Transverse colon (tissue), 4 donors: ENCODE measurements at regions not wholly inside any gene's neighbourhood (a gene's known extent, or its start where the extent isn't known, plus 50 kb on each side); places are given as distances from the start of the nearest gene placed in this dataset.

Experiments
- DNase-seq: peaks from one replicate; pipeline ENCODE4 v3.0.0-alpha.2; 2019
- H3K27ac ChIP-seq, 4 donors: fragments of 200-600 bp; sonication (generic); 2 replicates each; pipeline ENCODE4 v1.5.1; 2016 to 2018; ENCODE audit warnings: inconsistent platforms in 4 of 4
- H3K27me3 ChIP-seq: fragments of 200-600 bp; sonication (generic); 2 replicates; pipeline ENCODE4 v1.5.1; 2017; ENCODE audit warnings: inconsistent platforms
- H3K36me3 ChIP-seq, 4 donors: fragments of 200-600 bp; sonication (generic); 2 replicates each; pipeline ENCODE4 v1.5.1; 2017 to 2019; ENCODE audit warnings: inconsistent platforms in 4 of 4
- H3K4me1 ChIP-seq, 4 donors: fragments of 200-600 bp; sonication (generic); 2 replicates each; pipeline ENCODE4 v1.5.1; 2017 to 2020; ENCODE audit warnings: inconsistent platforms in 4 of 4
- H3K4me3 ChIP-seq, 4 donors: fragments of 200-600 bp; sonication (generic); 1 replicate in 1 of 4; 2 replicates in 3 of 4; pipeline versions ENCODE4 v1.5.1 to v1.6.1; 2017 to 2019; ENCODE audit warnings: inconsistent platforms in 4 of 4
- H3K9me3 ChIP-seq, 2 donors: fragments of 200-600 bp; sonication (generic); 2 replicates each; pipeline ENCODE4 v1.5.1; 2017 to 2019; ENCODE audit warnings: inconsistent platforms in 2 of 2
- EP300 ChIP-seq: sonication (generic); formaldehyde crosslinking; IDR thresholded peaks from one replicate; pipeline ENCODE4 v1.6.1; 2017; ENCODE audit warnings: antibody characterized with exemption, low read depth
- POLR2A ChIP-seq: fragments of 450-650 bp; IDR thresholded peaks from one replicate; pipeline ENCODE4 v1.6.1; 2016; ENCODE audit warnings: antibody characterized with exemption, mild to moderate bottlenecking, moderate library complexity
- POLR2AphosphoS5 ChIP-seq, 3 donors: sonication (generic); formaldehyde crosslinking; IDR thresholded peaks; one replicate each; pipeline ENCODE4 v1.6.1; 2016; ENCODE audit warnings: antibody characterized with exemption in 3 of 3
- WGBS, 2 donors: methylation state at CpG; one replicate each; pipeline ENCODE4 v1.1.5; 2018; ENCODE audit warnings: low coverage in 1 of 2; 5-methylcytosine and 5-hydroxymethylcytosine counted together
- in situ Hi-C, 4 donors: fragments of 200-750 bp; cut with MboI; loops; one replicate each; pipeline versions ENCODE4 v1.15.0 to v1.15.1; 2017; ENCODE audit warnings: low sequenced_read_pairs in 3 of 4, low pct_ligation_motif_present in 1 of 4, low pct_unique_long_range_greater_than_20kb in 1 of 4
- intact Hi-C: fragments of 100-400 bp; cut with DNase I; formaldehyde crosslinking; loops from one replicate; pipeline ENCODE4 v1.15.1; 2023; ENCODE audit warnings: low total_unique reads
- TF ChIP-seq, protein P1 (sequence below), 5 experiments: fragments of 200-600 bp in 3 of 5; fragments of 450-650 bp in 2 of 5; sonication (generic) in 3 of 5; IDR thresholded peaks; 1 replicate in 2 of 5; 2 replicates in 3 of 5; pipeline ENCODE4 v1.5.1; 2016 to 2017; ENCODE audit warnings: antibody characterized with exemption in 5 of 5, inconsistent platforms in 3 of 5, mild to moderate bottlenecking in 2 of 5, moderate library complexity in 1 of 5

DNA sequence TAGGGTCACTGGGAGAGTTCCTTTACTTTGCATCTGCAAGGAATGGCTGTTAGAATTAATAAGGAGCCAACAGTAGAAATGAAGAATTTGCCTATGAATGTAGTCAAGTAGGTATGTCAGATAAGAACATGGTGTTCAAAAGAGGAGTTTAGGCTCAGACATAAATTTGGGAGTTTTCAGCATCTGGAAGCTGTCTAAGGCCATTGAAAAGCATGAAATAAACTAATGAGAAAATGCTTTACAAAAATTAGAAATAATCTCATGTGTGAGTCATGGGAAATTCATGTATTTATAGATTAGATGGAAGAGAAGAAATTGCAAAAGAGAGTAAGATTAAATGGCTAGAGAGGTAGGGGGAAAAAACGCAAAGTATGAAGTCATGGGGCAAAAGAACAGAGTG is 201.9 kb downstream of the DIPK2A start:
- TF ChIP-seq, protein P1, sequence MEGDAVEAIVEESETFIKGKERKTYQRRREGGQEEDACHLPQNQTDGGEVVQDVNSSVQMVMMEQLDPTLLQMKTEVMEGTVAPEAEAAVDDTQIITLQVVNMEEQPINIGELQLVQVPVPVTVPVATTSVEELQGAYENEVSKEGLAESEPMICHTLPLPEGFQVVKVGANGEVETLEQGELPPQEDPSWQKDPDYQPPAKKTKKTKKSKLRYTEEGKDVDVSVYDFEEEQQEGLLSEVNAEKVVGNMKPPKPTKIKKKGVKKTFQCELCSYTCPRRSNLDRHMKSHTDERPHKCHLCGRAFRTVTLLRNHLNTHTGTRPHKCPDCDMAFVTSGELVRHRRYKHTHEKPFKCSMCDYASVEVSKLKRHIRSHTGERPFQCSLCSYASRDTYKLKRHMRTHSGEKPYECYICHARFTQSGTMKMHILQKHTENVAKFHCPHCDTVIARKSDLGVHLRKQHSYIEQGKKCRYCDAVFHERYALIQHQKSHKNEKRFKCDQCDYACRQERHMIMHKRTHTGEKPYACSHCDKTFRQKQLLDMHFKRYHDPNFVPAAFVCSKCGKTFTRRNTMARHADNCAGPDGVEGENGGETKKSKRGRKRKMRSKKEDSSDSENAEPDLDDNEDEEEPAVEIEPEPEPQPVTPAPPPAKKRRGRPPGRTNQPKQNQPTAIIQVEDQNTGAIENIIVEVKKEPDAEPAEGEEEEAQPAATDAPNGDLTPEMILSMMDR (IDR thresholded peaks at IDR 0.05) = no peak
- TF ChIP-seq EP300 = no peak
- TF ChIP-seq POLR2AphosphoS5 (IDR thresholded peaks at IDR 0.05) = no peak
- TF ChIP-seq POLR2A = no peak
- Histone ChIP-seq H3K4me1 (no peaks in the 10 kb centered on the region), H3K4me3 (no peak overlapping the region), H3K27me3 (no peaks in the 10 kb centered on the region), H3K9me3 (no peaks in the 10 kb centered on the region), H3K27ac (no peak overlapping the region), H3K36me3 (no peaks in the 10 kb centered on the region)
- in situ Hi-C loops = no loop called here
- intact Hi-C loops = no loop called here
- DNase-seq = no peak
- 83 to 100% methylated on average over 1 of the region's 1 CpG for WGBS, 2 donors

DNA sequence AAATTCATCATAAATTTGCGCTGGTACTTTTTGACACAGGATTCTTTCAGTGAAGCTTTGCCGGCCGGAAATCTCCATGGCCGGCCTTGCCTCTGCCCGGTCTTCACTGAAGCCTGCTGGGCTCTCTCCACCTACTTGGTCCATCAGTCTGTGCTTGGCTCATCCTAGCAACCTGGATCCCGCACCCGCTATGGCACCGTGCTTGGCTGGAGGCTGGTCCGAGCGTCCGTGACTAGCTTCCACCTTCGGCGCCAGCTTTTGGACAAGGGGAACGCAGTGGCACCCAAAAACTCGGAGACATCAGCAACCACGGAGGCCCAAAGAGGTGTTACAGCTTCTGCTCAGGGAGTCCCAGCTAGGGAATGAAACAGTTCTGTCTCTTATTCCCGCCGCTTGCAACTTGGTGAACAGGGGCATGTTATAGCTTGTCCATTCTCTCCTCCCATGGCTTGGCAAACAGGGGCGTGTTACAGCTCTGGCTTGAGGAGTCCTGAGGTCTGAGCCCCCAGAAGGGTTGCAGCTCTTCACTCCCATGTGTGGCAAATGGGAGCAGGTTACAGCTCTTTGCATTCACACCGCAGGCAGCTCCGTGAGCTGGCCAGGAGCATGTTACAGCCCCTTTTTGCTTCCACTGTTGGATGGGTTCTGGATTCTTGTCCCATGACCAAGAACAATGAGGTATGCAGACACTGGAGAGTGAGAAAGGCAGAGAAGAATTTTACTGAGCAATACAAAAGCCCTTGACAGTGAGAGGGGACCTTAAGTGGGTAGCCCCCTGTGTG is 204.2 kb downstream of the DIPK2A start:
- Histone ChIP-seq H3K4me3 (no peak overlapping the region), H3K9me3 (no peaks in the 10 kb centered on the region), H3K27ac (no peak overlapping the region), H3K4me1 (no peaks in the 10 kb centered on the region), H3K36me3 (no peaks in the 10 kb centered on the region), H3K27me3 (no peaks in the 10 kb centered on the region)
- TF ChIP-seq, protein P1 (IDR thresholded peaks at IDR 0.05) = no peak
- TF ChIP-seq POLR2A (no peak), POLR2AphosphoS5 (IDR thresholded peaks at IDR 0.05) (no peak), EP300 (no peak)
- DNase-seq = no peak
- in situ Hi-C loops = no loop called here
- WGBS, 2 donors = 96 to 97% methylated on average over 5 to 21 of the region's 21 CpGs
- intact Hi-C loops = no loop called here

DNA sequence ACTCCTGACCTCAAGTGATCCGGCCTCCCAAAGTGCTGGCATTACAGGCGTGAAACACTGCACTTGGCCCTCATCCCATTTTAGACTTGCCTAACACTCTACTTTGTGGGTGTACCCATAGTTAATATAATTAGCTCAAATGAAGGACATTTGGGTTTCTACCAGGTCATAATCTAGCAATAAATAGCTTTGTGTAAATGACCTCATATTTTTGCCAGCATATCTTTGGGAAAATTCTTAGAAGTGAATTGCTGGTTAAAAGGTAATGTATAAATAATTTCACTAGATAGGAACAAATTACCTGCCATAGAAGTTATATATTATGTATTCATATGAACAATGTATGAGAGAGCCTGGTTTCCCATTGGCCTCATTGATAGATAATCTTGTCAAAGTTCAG is 206.0 kb downstream of the DIPK2A start:
- in situ Hi-C loops = no loop called here

DNA sequence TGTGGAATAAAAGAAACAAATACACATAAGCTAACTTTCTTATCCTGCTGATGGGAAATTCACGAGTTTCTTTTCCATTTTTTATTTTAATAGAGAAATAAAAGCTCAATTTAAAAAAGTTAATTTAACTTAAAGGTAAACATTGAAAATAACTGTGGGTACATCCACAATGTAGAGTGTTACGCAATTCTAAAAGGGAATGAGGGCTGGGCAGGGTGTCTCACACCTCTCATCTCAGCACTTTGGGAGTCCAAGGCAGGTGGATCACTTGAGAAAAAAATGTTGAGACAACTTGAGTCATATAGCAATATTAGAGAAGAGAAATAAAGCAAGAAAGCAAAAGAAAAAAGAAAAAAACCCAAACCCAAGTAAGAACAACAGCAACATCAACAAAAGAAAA is 207.0 kb downstream of the DIPK2A start:
- Histone ChIP-seq H3K27me3 (no peaks in the 10 kb centered on the region), H3K4me1 (no peaks in the 10 kb centered on the region), H3K9me3 (no peaks in the 10 kb centered on the region), H3K36me3 (no peaks in the 10 kb centered on the region), H3K27ac (no peak overlapping the region), H3K4me3 (no peak overlapping the region)
- intact Hi-C loops = no loop called here
- in situ Hi-C loops = no loop called here
- WGBS, 2 donors = 78 to 80% methylated on average over 2 of the region's 2 CpGs
- TF ChIP-seq POLR2A = no peak
- TF ChIP-seq POLR2AphosphoS5 (IDR thresholded peaks at IDR 0.05) = no peak
- TF ChIP-seq, protein P1 (IDR thresholded peaks at IDR 0.05) = no peak
- no peak for TF ChIP-seq EP300
- no peak for DNase-seq

More for the DNA sequence above, 206.0 kb downstream of the DIPK2A start:
- no peak for TF ChIP-seq POLR2A
- TF ChIP-seq, protein P1 (IDR thresholded peaks at IDR 0.05) = no peak
- TF ChIP-seq EP300 = no peak
- no peak for TF ChIP-seq POLR2AphosphoS5 (IDR thresholded peaks at IDR 0.05)
- Histone ChIP-seq H3K9me3 (no peaks in the 10 kb centered on the region), H3K4me3 (no peak overlapping the region), H3K27ac (no peak overlapping the region), H3K4me1 (no peaks in the 10 kb centered on the region), H3K36me3 (no peaks in the 10 kb centered on the region), H3K27me3 (no peaks in the 10 kb centered on the region)
- 93 to 100% methylated on average over 1 to 2 of the region's 2 CpGs for WGBS, 2 donors
- intact Hi-C loops = no loop called here
- DNase-seq = no peak
